EH (cell line): ENCODE measurements at regions not wholly inside any gene's neighbourhood (a gene's known extent, or its start where the extent isn't known, plus 50 kb on each side); places are given as distances from the start of the nearest gene placed in this dataset.
A peak's percentile ranks its signal among the peaks of the same experiment; 100 is the strongest.
"Not testable (repeated sequence)": the region's sequence is repeated elsewhere in the genome, so short reads cannot be mapped to it uniquely, and the experiment has no call there.

ENCODE experiments used
- DNase-seq: peaks from one replicate; pipeline ENCODE4 v3.0.0-alpha.2; 2015; ENCODE audit warnings: low read depth

GRCh38 chr18:54433368-54433767, 75.7 kb downstream of the C18orf54 start:
- DNase-seq: no peak

GRCh38 chr18:54433857-54434256, 76.2 kb downstream of the C18orf54 start:
- no peak for DNase-seq

- no peak for DNase-seq
Observed at GRCh38 chr18:54434453-54434852, 76.7 kb downstream of the C18orf54 start.

DNA sequence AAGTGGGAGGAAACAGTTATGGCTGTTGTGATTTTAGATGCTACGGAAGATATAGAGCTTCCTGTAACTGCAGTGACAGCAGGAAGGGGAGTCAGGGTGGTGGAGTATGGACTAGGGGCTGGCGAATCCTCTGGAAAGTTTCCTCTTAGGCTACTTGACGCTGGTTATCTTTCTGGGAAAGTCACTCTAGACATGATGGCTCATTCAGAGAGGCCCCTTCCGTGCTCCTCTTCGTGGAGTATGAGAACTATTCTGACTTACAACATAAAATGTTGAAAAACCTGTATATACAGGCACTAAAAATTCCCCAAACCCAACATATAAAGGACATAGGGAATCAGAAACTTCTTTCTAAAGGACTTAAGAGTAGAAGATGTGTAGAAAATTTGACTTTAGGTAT, 78.8 kb downstream of the C18orf54 start:
- no peak for DNase-seq

GRCh38 chr18:54440292-54440691, 82.6 kb downstream of the C18orf54 start:
- peak; percentile 12 for DNase-seq

DNA sequence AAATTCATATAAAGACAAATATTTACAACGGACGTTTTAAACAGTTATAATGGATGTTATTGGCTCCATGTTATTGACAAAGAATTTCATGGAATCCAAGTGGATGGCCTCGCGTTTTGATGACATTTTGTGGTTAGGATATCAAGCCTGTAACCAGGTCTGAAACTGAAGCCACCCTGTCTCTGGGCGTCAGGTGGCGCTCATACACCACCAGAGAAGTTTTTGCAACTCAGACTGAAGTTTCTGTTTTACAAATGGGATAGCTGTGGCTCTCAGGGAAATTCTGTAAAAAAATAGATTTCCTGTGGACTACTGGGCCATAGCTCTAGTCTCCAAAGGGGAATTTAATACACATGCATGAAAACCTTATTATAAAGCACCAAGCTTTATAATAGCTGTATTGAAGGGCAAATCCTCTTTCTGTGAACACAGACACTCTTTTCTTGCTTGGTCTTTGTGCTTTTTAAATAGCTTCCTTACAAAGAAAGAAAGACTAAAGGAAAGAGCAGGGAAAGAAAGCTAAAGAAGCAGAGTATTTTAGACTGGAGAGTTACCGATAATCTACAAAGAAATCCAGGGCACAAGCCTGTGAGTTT, 86.7 kb downstream of the C18orf54 start:
- peak; percentile 59 for DNase-seq

DNA sequence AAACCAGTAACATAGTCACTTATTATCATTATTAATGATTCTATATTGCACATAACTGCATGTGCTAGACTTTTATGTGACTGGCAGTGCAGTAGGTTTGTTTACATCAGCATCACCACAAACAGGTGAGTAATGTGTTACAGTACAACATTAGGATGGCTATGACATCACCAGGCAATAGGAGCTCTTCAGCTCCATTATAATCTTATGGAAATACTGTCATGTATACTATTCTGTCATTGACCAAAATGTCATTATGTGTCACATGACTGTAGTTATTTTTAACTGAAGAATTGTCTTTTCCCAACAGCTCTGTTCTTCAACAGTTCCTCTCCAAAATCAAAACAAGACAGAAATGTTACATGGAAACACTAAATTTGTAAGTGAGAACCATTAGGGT, 96.3 kb downstream of the C18orf54 start:
- DNase-seq: no peak

- DNase-seq: no peak
Observed at GRCh38 chr18:54465502-54465901, 107.8 kb downstream of the C18orf54 start.

DNA sequence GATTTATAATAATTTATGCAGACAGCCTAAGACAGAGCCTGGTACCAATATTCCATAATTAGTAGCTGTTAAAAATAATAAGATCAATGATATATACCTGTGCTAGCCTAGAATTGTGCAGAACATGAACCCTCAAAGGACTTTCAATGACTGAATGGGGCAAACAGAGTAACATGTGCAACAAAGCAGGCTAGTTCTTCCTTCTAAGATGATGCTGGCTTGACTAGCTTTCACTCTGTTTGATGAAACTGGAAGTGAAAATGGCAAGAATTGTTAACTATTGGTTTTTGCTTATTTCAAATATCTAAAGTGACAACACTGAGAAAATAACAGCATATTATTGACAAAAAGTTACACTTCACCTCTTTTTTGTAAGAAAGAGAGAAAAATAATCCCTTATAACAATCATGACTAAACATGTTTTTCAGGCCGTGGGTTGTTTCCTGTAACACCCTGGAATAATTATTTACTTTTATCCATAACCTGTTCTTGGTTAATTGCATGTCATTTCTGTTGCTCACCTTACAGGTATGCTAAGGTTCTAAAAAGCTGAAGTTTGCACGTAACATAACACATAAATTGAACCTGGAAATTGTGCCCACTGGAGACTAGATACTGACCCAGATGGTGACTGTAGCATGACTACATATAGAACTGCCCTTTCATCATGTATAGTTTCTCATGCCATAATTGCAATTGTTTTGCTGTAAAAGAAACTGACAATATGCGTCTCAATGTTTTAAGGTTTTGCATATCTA, 108.7 kb downstream of the C18orf54 start:
- DNase-seq: no peak

- DNase-seq: no peak
Observed at GRCh38 chr18:54479365-54479764, 111.7 kb upstream of the DYNAP start.

DNA sequence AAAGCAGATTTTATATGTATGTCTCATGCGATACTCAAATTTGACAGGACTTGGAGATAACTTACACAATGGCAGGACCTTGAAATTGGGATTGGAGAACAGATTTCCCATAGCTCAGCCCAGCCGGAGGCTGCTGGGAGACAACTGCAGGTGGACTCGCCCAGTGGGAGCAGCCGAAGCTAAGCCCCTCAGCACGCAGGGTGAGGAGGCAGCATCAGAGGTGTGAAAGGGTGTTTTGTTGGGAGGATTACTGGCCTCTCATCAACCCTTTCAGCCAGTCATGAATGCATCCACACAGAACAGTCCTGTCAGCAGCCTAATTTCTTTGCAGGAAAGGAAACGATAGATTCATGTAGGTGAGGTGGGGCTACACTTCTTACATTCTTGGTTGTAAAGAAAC, 110.4 kb upstream of the DYNAP start:
- no peak for DNase-seq

DNA sequence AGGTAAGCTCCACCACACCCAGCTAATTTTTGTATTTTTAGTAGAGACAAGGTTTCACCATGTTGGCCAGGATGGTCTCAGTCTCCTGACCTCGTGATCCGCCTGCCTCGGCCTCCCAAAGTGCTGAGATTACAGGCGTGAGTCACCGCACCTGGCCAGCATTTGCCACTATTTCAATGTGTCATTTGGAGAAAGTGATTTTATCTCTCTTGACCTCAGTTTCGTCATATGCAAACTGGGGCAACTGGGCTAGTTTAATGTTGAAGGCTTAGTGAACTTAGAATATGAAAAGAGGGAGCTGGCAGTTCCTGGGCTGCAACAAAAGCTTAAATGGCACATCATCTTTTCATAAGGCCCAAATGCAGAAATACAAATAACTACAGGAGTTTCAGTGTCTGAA, 88.6 kb upstream of the DYNAP start:
- not testable (repeated sequence) for DNase-seq

- DNase-seq: no peak
Observed at GRCh38 chr18:54503131-54503894, 87.7 kb upstream of the DYNAP start.

DNA sequence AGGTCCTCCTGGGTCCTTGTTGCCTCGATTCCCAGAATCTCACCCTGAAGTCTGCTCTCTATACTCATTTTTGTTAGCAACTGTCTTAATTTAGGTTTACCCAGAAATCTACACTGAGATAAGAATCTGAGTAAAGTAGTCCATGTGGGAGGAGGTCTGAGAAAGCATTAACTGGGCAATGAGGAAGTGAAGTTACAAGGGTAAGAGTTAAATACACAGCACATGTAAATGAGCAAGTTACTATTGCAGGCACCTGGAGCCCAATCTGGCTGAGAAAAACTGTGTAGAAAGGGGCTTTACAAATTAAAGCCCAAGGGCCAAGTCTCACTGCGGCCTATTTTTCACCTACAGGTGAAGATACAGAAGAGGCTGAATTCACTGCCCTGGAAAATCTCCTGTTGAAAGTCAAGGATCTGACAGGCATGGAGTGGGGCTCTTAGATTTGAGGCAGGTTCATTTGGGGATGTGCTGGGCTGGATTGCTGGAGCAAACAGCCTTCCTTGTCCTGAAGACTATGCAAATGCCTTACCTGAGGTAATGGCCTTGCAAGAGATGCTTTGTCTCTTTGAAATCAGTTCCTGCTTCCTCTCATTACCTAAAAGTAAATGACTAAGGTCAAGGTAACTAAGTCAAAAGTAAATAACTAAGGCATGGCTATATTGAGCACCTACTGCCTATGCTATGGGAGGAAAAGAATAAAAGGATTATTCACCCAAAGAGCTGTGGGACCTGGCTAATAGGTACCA, 84.4 kb upstream of the DYNAP start:
- DNase-seq: no peak

DNA sequence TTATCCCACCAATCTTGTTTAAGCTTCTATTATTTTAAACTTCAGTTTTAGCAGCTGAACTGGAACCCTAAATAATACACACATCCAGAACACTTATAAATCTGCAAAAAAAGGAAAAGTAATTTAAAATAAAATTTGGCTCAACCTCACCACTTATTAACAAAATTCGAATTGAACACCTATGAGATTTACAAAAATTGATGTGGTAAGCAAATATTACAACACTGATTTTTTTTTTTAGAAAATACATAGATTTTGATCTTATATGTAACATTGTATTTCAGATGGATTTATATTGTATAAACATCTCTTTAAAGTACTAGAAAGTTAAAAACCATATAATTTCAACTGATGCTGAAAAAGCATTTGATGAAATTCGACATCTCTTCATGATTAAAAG, 81.3 kb upstream of the DYNAP start:
- DNase-seq: no peak

GRCh38 chr18:54515149-54515548, 75.9 kb upstream of the DYNAP start:
- no peak for DNase-seq

DNA sequence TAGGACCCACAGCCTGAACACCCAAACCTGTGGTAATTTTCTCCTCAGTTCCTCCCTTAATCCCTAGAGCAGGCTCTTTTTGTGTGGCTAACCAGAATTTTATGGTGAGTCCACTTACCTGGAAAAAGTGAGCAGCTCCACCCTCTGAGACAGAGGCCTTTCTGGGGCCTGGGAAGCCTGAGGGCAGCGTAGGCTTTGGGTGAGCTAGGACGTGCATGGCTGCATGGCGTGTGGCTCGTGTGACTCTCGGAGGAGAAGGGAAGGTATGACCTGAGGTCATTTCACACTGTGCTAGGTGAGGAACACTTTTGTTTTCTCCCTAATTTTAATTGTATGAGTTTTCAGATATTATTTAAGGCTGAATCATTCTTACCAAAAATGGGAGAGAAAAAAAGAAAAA, 73.5 kb upstream of the DYNAP start:
- no peak for DNase-seq

DNA sequence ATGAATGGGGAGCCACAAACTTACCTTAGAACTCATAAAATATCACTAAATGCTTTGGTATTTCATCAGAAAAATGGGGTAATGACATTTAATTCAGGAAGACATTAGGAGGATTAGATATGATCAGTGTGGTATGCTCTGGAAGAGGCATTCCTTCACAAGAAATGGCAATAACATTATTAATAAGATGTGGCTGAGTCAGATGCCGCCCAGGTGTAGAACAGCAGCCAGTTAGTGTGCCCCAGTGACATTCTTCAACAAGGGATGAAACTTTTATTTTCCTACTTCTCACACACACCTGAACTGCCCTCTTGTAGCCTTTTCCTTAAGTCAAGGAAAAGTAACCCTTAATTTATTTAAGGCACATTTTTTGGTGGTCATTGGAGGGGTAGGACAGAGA, 69.2 kb upstream of the DYNAP start:
- no peak for DNase-seq

- no peak for DNase-seq
Observed at GRCh38 chr18:54528942-54529376, 62.1 kb upstream of the DYNAP start.

GRCh38 chr18:54529444-54529843, 61.6 kb upstream of the DYNAP start:
- DNase-seq: no peak

- no peak for DNase-seq
Observed at GRCh38 chr18:54530285-54530684, 60.8 kb upstream of the DYNAP start.

GRCh38 chr18:54531402-54532065, 59.5 kb upstream of the DYNAP start:
- no peak for DNase-seq
